ENCODE measurements at regions not wholly inside any gene's neighbourhood (a gene's known extent, or its start where the extent isn't known, plus 50 kb on each side); places are given as distances from the start of the nearest gene placed in this dataset.

- no peak for ATAC-seq (ENCODE audit: low read depth)
- H3K27ac ChIP-seq (ENCODE audit: poor library complexity, severe bottlenecking): no peak overlapping the region
- H3K27me3 ChIP-seq (ENCODE audit: insufficient read depth, poor library complexity, severe bottlenecking): no peaks in the 10 kb centered on the region
- H3K4me1 ChIP-seq (ENCODE audit: insufficient read depth, poor library complexity, severe bottlenecking): peaks cover 30% of the 10 kb centered on the region
- no peak overlapping the region for H3K4me3 ChIP-seq (ENCODE audit: severe bottlenecking)
- H3K9me3 ChIP-seq (ENCODE audit: severe bottlenecking): no peaks in the 10 kb centered on the region
- TF ChIP-seq, protein P1, sequence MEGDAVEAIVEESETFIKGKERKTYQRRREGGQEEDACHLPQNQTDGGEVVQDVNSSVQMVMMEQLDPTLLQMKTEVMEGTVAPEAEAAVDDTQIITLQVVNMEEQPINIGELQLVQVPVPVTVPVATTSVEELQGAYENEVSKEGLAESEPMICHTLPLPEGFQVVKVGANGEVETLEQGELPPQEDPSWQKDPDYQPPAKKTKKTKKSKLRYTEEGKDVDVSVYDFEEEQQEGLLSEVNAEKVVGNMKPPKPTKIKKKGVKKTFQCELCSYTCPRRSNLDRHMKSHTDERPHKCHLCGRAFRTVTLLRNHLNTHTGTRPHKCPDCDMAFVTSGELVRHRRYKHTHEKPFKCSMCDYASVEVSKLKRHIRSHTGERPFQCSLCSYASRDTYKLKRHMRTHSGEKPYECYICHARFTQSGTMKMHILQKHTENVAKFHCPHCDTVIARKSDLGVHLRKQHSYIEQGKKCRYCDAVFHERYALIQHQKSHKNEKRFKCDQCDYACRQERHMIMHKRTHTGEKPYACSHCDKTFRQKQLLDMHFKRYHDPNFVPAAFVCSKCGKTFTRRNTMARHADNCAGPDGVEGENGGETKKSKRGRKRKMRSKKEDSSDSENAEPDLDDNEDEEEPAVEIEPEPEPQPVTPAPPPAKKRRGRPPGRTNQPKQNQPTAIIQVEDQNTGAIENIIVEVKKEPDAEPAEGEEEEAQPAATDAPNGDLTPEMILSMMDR (IDR thresholded peaks at IDR 0.05; ENCODE audit: poor library complexity, severe bottlenecking): no peak
- H3K36me3 ChIP-seq (ENCODE audit: low read depth): peaks cover 14% of the 10 kb centered on the region
- no peak for DNase-seq (ENCODE audit: low spot score)
Measured at GRCh38 chr11:8763070-8763685, 80.6 kb downstream of the RPL27A start.

DNA sequence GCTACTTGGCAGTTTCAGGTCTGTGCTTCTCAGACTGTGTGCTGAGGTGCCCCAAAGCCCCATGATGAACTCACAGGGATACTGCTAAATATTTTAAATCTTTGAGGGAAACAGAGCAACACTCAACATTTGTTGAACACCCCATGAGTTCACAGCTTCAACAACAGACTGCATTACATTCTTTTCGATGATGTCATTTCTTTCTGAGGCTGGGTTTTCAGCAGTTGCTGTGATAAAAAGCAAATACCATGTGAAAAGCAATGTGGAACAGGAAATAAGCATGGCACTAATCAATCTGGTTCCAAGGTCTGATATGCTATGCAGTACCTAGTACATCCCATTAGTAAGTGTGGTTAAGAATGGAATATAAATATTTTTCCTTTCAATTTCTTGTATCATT is 82.7 kb downstream of the RPL27A start:
- DNase-seq (ENCODE audit: low spot score) (no peak), ATAC-seq (ENCODE audit: low read depth) (no peak)
- H3K27ac ChIP-seq (ENCODE audit: poor library complexity, severe bottlenecking): peak overlapping the region; percentile 78
- peaks cover 43% of the 10 kb centered on the region for H3K4me1 ChIP-seq (ENCODE audit: insufficient read depth, poor library complexity, severe bottlenecking)
- H3K4me3 ChIP-seq (ENCODE audit: severe bottlenecking): no peak overlapping the region
- no peaks in the 10 kb centered on the region for H3K27me3 ChIP-seq (ENCODE audit: insufficient read depth, poor library complexity, severe bottlenecking)
- peaks cover 14% of the 10 kb centered on the region for H3K36me3 ChIP-seq (ENCODE audit: low read depth)
- TF ChIP-seq, protein P1 (IDR thresholded peaks at IDR 0.05; ENCODE audit: poor library complexity, severe bottlenecking): no peak
- H3K9me3 ChIP-seq (ENCODE audit: severe bottlenecking): no peaks in the 10 kb centered on the region

DNA sequence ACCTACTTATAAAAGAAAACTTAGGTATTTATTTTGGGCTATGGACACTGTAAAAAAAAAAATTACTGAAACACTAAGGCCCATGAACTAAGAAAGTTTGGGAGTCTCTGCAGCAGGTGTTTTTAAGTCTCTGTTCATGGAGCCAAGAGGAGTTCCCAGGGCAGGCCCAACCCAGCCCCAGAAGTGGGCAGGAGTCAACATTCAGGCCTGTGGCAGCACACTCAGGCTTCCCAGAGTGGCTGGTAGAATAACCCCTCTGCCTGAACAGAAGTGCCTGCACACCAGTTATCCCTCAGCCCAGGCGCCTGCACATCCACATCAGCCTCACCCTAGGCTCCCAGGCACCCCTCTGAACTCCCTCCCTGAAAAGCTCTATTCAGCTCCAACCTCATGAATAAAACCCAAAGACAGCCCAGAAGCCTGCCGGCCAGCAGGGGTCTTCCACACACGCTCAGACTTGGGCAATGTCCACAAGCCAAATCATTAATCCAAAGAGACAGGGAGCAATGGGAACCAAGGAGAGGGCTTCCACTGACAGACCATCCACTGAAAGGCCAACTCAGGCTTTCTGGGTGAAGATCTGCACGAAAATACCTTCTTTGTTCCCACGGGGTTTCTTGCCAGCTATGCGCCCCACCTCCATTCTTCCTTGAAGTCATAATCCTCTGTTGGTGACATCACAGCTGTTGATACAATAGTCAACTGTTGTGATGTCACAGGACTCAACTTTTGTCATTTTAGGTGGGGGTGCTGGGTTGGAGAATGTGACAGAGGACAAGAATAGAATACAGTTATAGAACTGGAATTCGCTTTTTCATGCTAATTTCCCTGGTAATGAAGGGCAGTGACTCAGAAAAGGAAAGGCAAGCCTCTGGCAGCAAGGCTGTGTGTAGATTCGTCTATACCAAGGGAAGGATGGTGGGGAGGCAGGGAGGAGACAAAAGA is 83.7 kb downstream of the RPL27A start:
- Histone ChIP-seq H3K9me3 (ENCODE audit: severe bottlenecking) (no peaks in the 10 kb centered on the region), H3K4me1 (ENCODE audit: insufficient read depth, poor library complexity, severe bottlenecking) (peaks cover 51% of the 10 kb centered on the region), H3K4me3 (ENCODE audit: severe bottlenecking) (no peak overlapping the region), H3K36me3 (ENCODE audit: low read depth) (peaks cover 14% of the 10 kb centered on the region), H3K27ac (ENCODE audit: poor library complexity, severe bottlenecking) (peak overlapping the region; percentile 78), H3K27me3 (ENCODE audit: insufficient read depth, poor library complexity, severe bottlenecking) (no peaks in the 10 kb centered on the region)
- DNase-seq (ENCODE audit: low spot score): no peak
- TF ChIP-seq, protein P1 (IDR thresholded peaks at IDR 0.05; ENCODE audit: poor library complexity, severe bottlenecking): no peak
- no peak for ATAC-seq (ENCODE audit: low read depth)

- no peak for ATAC-seq (ENCODE audit: low read depth)
- no peaks in the 10 kb centered on the region for H3K27me3 ChIP-seq (ENCODE audit: insufficient read depth, poor library complexity, severe bottlenecking)
- no peak overlapping the region for H3K4me3 ChIP-seq (ENCODE audit: severe bottlenecking)
- H3K9me3 ChIP-seq (ENCODE audit: severe bottlenecking): no peaks in the 10 kb centered on the region
- H3K27ac ChIP-seq (ENCODE audit: poor library complexity, severe bottlenecking): peak overlapping the region; percentile 78
- no peak for DNase-seq (ENCODE audit: low spot score)
- H3K36me3 ChIP-seq (ENCODE audit: low read depth): peaks cover 14% of the 10 kb centered on the region
- peaks cover 57% of the 10 kb centered on the region for H3K4me1 ChIP-seq (ENCODE audit: insufficient read depth, poor library complexity, severe bottlenecking)
- TF ChIP-seq, protein P1 (IDR thresholded peaks at IDR 0.05; ENCODE audit: poor library complexity, severe bottlenecking): no peak
Measured at GRCh38 chr11:8766988-8767374, 84.4 kb downstream of the RPL27A start.

Data from RWPE2 (cell line).